Endothelial cell of umbilical vein (primary cell): ENCODE measurements at regions not wholly inside any gene's neighbourhood (a gene's known extent, or its start where the extent isn't known, plus 50 kb on each side); places are given as distances from the start of the nearest gene placed in this dataset.

Experiments used
- BruUV-seq: library from RNA; stranded (reverse); fragments of 400-500 nt; replicated peaks from 2 replicates; lab custom pipeline; 2021; lab: Mats Ljungman, UMichigan
- CTCF ChIA-PET: fragments of 300-600, 350-600 bp; sonication (Branson Sonifier 250); formaldehyde crosslinking; loops from one replicate; lab custom pipeline; 2021; ENCODE audit warnings: antibody characterized with exemption, inconsistent platforms; lab: Charles Lee
- POLR2A ChIA-PET: fragments of 300-600, 350-600 bp; sonication (Branson Sonifier 250); formaldehyde crosslinking; loops from one replicate; lab custom pipeline; 2021; ENCODE audit warnings: antibody characterized with exemption, inconsistent platforms; lab: Charles Lee
- DNase-seq: peaks from one replicate; pipeline ENCODE4 v3.0.0-alpha.2; 2011; ENCODE audit warnings: low read depth, low spot score
- FAIRE-seq: peaks from 2 replicates; lab custom pipeline; 2011; peaks lifted over from hg19 to GRCh38; lab: Jason Lieb, UNC
- H2AFZ ChIP-seq: 2 replicates; pipeline ENCODE4 v1.6.0; 2012; ENCODE audit warnings: low read depth, low read length, control low read depth, inconsistent platforms
- H3K27ac ChIP-seq: 2 replicates; pipeline ENCODE4 v1.5.1; 2011; ENCODE audit warnings: low read depth, mild to moderate bottlenecking, control low read depth, low read length, moderate library complexity; ENCODE audit not compliant: insufficient read depth
- H3K27me3 ChIP-seq, 2 experiments: 2 replicates each; pipeline versions ENCODE4 v1.6.0 to v1.6.1; 2011; ENCODE audit warnings: low read length in 2 of 2, mixed read lengths in 1 of 2; ENCODE audit not compliant: control insufficient read depth in 2 of 2, insufficient read depth in 2 of 2
- H3K36me3 ChIP-seq, 2 experiments: 2 replicates in 1 of 2; 3 replicates in 1 of 2; pipeline ENCODE4 v1.5.1; 2011; ENCODE audit warnings: low read length in 2 of 2, mild to moderate bottlenecking in 1 of 2, moderate library complexity in 1 of 2; ENCODE audit not compliant: control insufficient read depth in 2 of 2, insufficient read depth in 2 of 2; ENCODE audit errors: extremely low read depth in 1 of 2
- H3K4me1 ChIP-seq: 3 replicates; pipeline ENCODE4 v1.5.1; 2011; ENCODE audit warnings: mild to moderate bottlenecking, low read length; ENCODE audit not compliant: control insufficient read depth, insufficient read depth; ENCODE audit errors: extremely low read depth
- H3K4me2 ChIP-seq: 2 replicates; pipeline ENCODE4 v1.6.1; 2011; ENCODE audit warnings: low read length, control low read depth, mixed read lengths; ENCODE audit not compliant: insufficient read depth
- H3K4me3 ChIP-seq, 3 experiments: fragments of 200-600 bp in 1 of 3; sonication (generic), shearing (Covaris generic) in 1 of 3; replicated peaks in 1 of 3; 2 replicates each; pipeline ENCODE4 v1.5.1; 2011 to 2016; ENCODE audit warnings: control low read depth in 3 of 3, low read length in 3 of 3, mild to moderate bottlenecking in 2 of 3, inconsistent platforms in 1 of 3, low read depth in 1 of 3, moderate library complexity in 1 of 3; ENCODE audit not compliant: insufficient read depth in 1 of 3
- H3K79me2 ChIP-seq: 2 replicates; pipeline ENCODE4 v1.6.0; 2012; ENCODE audit warnings: low read length, inconsistent platforms; ENCODE audit not compliant: control insufficient read depth, insufficient read depth
- H3K9ac ChIP-seq: replicated peaks from 2 replicates; pipeline ENCODE3; 2011; ENCODE audit warnings: low read length, control low read depth; ENCODE audit not compliant: insufficient read depth; ENCODE audit errors: extremely low read depth
- H3K9me1 ChIP-seq: replicated peaks from 3 replicates; pipeline ENCODE4 v1.6.0; 2011; ENCODE audit warnings: mild to moderate bottlenecking, low read length; ENCODE audit not compliant: control insufficient read depth, insufficient read depth; ENCODE audit errors: extremely low read depth
- H3K9me3 ChIP-seq: replicated peaks from 2 replicates; pipeline ENCODE4 v1.5.1; 2012; ENCODE audit warnings: low read length, inconsistent platforms; ENCODE audit not compliant: control insufficient read depth, insufficient read depth
- H4K20me1 ChIP-seq: replicated peaks from 2 replicates; pipeline ENCODE3; 2011; ENCODE audit warnings: mild to moderate bottlenecking, low read length; ENCODE audit not compliant: control insufficient read depth, insufficient read depth; ENCODE audit errors: extremely low read depth
- CTCF ChIP-seq, 2 donors: IDR thresholded peaks; 1 replicate in 1 of 2; 2 replicates in 1 of 2; pipeline ENCODE4 v1.5.1; 2011; ENCODE audit warnings: low read length in 2 of 2, mild to moderate bottlenecking in 2 of 2, moderate library complexity in 2 of 2, control low read depth in 1 of 2, inconsistent platforms in 1 of 2, low read depth in 1 of 2; ENCODE audit not compliant: insufficient read depth in 1 of 2; ENCODE audit errors: extremely low read depth in 1 of 2
- EZH2 ChIP-seq: IDR thresholded peaks from 2 replicates; pipeline ENCODE4 v1.6.1; 2012; ENCODE audit warnings: borderline replicate concordance, low read depth, mild to moderate bottlenecking, moderate library complexity, low read length, inconsistent platforms; ENCODE audit not compliant: severe bottlenecking
- FOS ChIP-seq: IDR thresholded peaks from 2 replicates; pipeline ENCODE4 v1.6.1; 2011; ENCODE audit warnings: mild to moderate bottlenecking, low read length, moderate library complexity, borderline replicate concordance; ENCODE audit not compliant: insufficient read depth
- GATA2 ChIP-seq: IDR thresholded peaks from 2 replicates; pipeline ENCODE4 v1.7.0; 2011; ENCODE audit warnings: low read depth, mild to moderate bottlenecking, moderate library complexity, mixed read lengths, low read length; ENCODE audit not compliant: insufficient read length, insufficient read depth
- JUN ChIP-seq: IDR thresholded peaks from 2 replicates; pipeline ENCODE4 v1.6.1; 2011; ENCODE audit warnings: borderline replicate concordance, low read depth; ENCODE audit not compliant: insufficient read length, insufficient read depth
- MAX ChIP-seq: IDR thresholded peaks from 2 replicates; pipeline ENCODE4 v1.6.1; 2011; ENCODE audit not compliant: insufficient read depth, insufficient read length
- MYC ChIP-seq: IDR thresholded peaks from one replicate; pipeline ENCODE4 v1.6.1; 2011; ENCODE audit warnings: mild to moderate bottlenecking, low read depth, low read length
- POLR2A ChIP-seq: IDR thresholded peaks from 2 replicates; pipeline ENCODE4 v1.6.1; 2012; ENCODE audit warnings: low read depth, mild to moderate bottlenecking, control low read depth, low read length
- POLR2AphosphoS5 ChIP-seq: IDR thresholded peaks from 2 replicates; pipeline ENCODE4 v1.6.1; 2012; ENCODE audit warnings: low read depth, mild to moderate bottlenecking, control low read depth, low read length, moderate library complexity; ENCODE audit not compliant: insufficient read depth
- dilution Hi-C: fragments of 300-500 bp; cut with MboI; formaldehyde crosslinking; loops from one replicate; pipeline ENCODE4 v1.15.0; 2019; ENCODE audit warnings: low sequenced_read_pairs; ENCODE audit not compliant: extremely low pct_ligation_motif_present
- intact Hi-C: fragments of 100-400 bp; cut with micrococcal nuclease; formaldehyde crosslinking; loops from one replicate; pipeline ENCODE4 v1.10.0; 2022

GRCh38 chr4:167587361-167587760 lies 353.1 kb upstream of the SPOCK3 start:
- no peak for DNase-seq
- H3K27ac ChIP-seq: no peak overlapping the region
- dilution Hi-C loops: no loop called here
- no peak for TF ChIP-seq FOS
- H3K27me3 ChIP-seq: no peaks in the 10 kb centered on the region
- H3K9ac ChIP-seq: no peak overlapping the region
- no peak for FAIRE-seq
- H3K79me2 ChIP-seq: no peaks in the 10 kb centered on the region
- intact Hi-C loops: no loop called here
- no peaks in the 10 kb centered on the region for H3K36me3 ChIP-seq
- no peaks in the 10 kb centered on the region for H4K20me1 ChIP-seq
- no peaks in the 10 kb centered on the region for H3K9me3 ChIP-seq
- no TSS peak for BruUV-seq
- no peak overlapping the region for H3K4me3 ChIP-seq
- ChIA-PET POLR2A (no interaction called here), CTCF (interaction anchor here (1.3 kb wide), 1 partner anchor 35 kb away, joined by 5 read pairs; no protein-coding TSS in a partner anchor)
- no peaks in the 10 kb centered on the region for H3K4me1 ChIP-seq
- no peak overlapping the region for H3K4me2 ChIP-seq
- H3K9me1 ChIP-seq: no peaks in the 10 kb centered on the region
- H2AFZ ChIP-seq: no peak overlapping the region

- intact Hi-C loops: no loop called here
- Histone ChIP-seq H3K27me3 (no peaks in the 10 kb centered on the region), H3K27ac (no peak overlapping the region), H4K20me1 (no peaks in the 10 kb centered on the region), H3K9ac (no peak overlapping the region), H3K9me3 (no peaks in the 10 kb centered on the region), H3K9me1 (no peaks in the 10 kb centered on the region), H3K4me1 (no peaks in the 10 kb centered on the region), H3K79me2 (no peaks in the 10 kb centered on the region), H3K4me3 (no peak overlapping the region), H3K4me2 (no peak overlapping the region), H2AFZ (no peak overlapping the region), H3K36me3 (no peaks in the 10 kb centered on the region)
- dilution Hi-C loops: no loop called here
- TF ChIP-seq JUN (no peak), FOS (no peak), MYC (no peak), EZH2 (no peak), POLR2AphosphoS5 (no peak), GATA2 (no peak), CTCF (IDR thresholded peaks at IDR 0.05; ENCODE audit: extremely low read depth in 1 of 2, insufficient read depth in 1 of 2, low read depth in 1 of 2, low read length in 2 of 2) (no peak), POLR2A (no peak), MAX (no peak)
- DNase-seq (no peak), FAIRE-seq (no peak)
- POLR2A ChIA-PET: no interaction called here
- CTCF ChIA-PET: no interaction called here
- no TSS peak for BruUV-seq
Measured at GRCh38 chr4:167595898-167596297, 361.6 kb upstream of the SPOCK3 start.
